ENCODE measurements at regions not wholly inside any gene's neighbourhood (a gene's known extent, or its start where the extent isn't known, plus 50 kb on each side); places are given as distances from the start of the nearest gene placed in this dataset.
"Not testable (repeated sequence)": the region's sequence is repeated elsewhere in the genome, so short reads cannot be mapped to it uniquely, and the experiment has no call there.

DNA sequence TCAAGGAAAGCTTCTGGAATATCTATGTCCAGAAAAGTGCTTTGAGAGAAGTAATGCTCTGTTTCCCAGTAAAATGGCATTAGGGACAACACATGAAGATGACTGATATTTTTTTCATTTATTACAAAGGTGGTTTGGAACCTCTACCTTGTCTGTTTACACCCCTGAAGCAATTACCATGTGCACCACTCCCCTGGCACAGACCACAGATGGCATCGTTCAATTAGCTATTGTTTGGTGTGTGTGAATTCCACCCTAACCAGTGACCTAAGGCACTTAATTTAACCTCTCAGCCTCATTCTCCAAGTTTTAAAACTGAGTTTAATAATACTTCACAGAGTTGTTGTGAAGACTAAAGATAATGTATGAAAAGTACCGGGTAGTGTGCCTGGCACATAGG lies 127.6 kb upstream of the BMAL1 start:
- no peak for DNase-seq (ENCODE audit: low read depth)
- H3K4me3 ChIP-seq (ENCODE audit: low read depth, low read length), result no peak overlapping the region
- H3K36me3 ChIP-seq (ENCODE audit: control insufficient read depth, insufficient read depth, low read length), result no peaks in the 10 kb centered on the region
- no peaks in the 10 kb centered on the region for H3K27me3 ChIP-seq (ENCODE audit: control insufficient read depth, insufficient read depth, low read length)
- no peak for TF ChIP-seq CTCF (IDR thresholded peaks at IDR 0.05; ENCODE audit: insufficient read depth, low read length, poor library complexity, severe bottlenecking)

GRCh38 chr11:13150487-13150886 lies 127.1 kb upstream of the BMAL1 start:
- no peak for DNase-seq (ENCODE audit: low read depth)
- no peak for TF ChIP-seq CTCF (IDR thresholded peaks at IDR 0.05; ENCODE audit: insufficient read depth, low read length, poor library complexity, severe bottlenecking)
- Histone ChIP-seq H3K27me3 (ENCODE audit: control insufficient read depth, insufficient read depth, low read length) (no peaks in the 10 kb centered on the region), H3K4me3 (ENCODE audit: low read depth, low read length) (no peak overlapping the region), H3K36me3 (ENCODE audit: control insufficient read depth, insufficient read depth, low read length) (no peaks in the 10 kb centered on the region)

DNA sequence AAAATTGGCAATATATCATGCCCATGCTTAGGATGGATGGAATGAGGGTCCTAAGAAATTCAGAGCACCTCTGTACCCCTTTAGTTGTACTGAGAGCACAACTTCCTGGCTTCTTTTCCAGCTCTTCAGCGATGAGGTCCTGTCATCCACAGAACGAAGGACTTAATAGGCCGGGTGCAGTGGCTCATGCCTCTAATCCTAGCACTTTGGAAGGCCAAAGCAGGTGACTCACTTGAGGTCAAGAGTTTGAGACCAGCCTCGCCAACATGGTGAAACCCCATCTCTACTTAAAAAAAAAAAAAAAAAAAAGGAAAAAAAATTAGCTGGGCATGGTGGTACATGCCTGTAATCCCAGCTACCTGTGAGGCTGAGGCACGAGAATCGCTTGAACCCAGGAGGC lies 125.3 kb upstream of the BMAL1 start:
- no peak for DNase-seq (ENCODE audit: low read depth)
- no peak for TF ChIP-seq CTCF (IDR thresholded peaks at IDR 0.05; ENCODE audit: insufficient read depth, low read length, poor library complexity, severe bottlenecking)
- H3K4me3 ChIP-seq (ENCODE audit: low read depth, low read length), result no peak overlapping the region
- no peaks in the 10 kb centered on the region for H3K27me3 ChIP-seq (ENCODE audit: control insufficient read depth, insufficient read depth, low read length)
- no peaks in the 10 kb centered on the region for H3K36me3 ChIP-seq (ENCODE audit: control insufficient read depth, insufficient read depth, low read length)

DNA sequence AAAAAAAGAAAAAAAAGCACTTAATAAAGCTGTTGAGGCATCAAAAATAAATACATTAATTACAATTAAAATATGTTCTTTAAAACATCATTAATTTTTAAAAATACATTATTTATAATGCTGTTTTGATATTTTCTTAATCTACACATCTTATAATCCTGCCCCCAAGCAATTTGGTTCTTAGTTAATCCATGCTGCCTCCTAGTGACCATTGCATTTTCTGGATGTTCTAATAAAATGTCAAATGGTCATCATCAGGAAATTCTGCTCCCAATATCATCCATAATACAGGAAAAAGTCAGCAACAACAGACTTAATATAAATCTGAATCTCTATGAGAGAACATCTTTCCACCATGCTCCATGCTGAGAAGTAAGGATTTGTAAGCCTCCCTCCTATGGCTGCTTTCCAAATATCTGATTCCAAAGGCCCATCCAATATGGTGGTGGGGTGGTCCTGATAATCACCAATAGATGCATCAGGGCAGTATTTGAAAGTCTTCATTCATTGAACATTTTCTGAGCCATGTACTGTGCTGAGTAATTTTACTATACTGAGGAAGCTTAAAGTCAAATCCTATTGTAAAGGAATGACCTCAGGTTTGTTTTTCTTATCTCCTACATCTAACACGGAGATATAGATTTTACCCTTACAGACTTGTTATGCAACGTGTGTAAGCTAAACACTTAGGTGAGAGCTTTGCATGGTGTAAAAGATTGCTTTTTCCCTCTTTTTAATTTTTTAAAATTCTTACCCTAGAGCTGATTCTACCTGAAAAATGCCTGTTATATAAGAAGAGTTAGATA lies 124.7 kb upstream of the BMAL1 start:
- no peak for DNase-seq (ENCODE audit: low read depth)
- H3K36me3 ChIP-seq (ENCODE audit: control insufficient read depth, insufficient read depth, low read length), result no peaks in the 10 kb centered on the region
- H3K4me3 ChIP-seq (ENCODE audit: low read depth, low read length), result no peak overlapping the region
- peak; percentile 65 for TF ChIP-seq CTCF (IDR thresholded peaks at IDR 0.05; ENCODE audit: insufficient read depth, low read length, poor library complexity, severe bottlenecking)
- no peaks in the 10 kb centered on the region for H3K27me3 ChIP-seq (ENCODE audit: control insufficient read depth, insufficient read depth, low read length)

DNA sequence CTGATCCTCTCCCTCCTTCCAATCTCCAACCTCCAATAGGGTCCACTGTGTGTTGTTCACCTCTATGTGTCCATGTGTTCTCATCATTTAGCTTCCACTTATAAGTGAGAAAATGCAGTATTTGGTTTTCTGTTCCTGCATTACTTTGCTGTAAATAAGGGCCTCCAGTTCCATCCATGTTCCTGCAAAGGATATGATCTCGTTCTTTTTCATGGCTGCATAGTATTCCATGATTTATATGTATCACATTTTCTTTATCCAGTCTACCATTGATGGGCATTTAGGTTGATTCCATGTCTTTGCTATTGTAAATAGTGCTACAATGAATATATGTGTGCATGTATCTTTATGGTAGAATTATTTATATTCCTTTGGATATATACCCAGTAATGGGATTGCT lies 123.2 kb upstream of the BMAL1 start:
- not testable (repeated sequence) for H3K4me3 ChIP-seq (ENCODE audit: low read depth, low read length); DNase-seq (ENCODE audit: low read depth)

GRCh38 chr11:13160346-13160745 lies 117.2 kb upstream of the BMAL1 start:
- no peaks in the 10 kb centered on the region for H3K27me3 ChIP-seq (ENCODE audit: control insufficient read depth, insufficient read depth, low read length)
- H3K36me3 ChIP-seq (ENCODE audit: control insufficient read depth, insufficient read depth, low read length), result no peaks in the 10 kb centered on the region
- H3K4me3 ChIP-seq (ENCODE audit: low read depth, low read length), result no peak overlapping the region
- TF ChIP-seq CTCF (IDR thresholded peaks at IDR 0.05; ENCODE audit: insufficient read depth, low read length, poor library complexity, severe bottlenecking), result no peak
- no peak for DNase-seq (ENCODE audit: low read depth)

More for the DNA sequence above, 123.2 kb upstream of the BMAL1 start:
- H3K27me3 ChIP-seq (ENCODE audit: control insufficient read depth, insufficient read depth, low read length); H3K36me3 ChIP-seq (ENCODE audit: control insufficient read depth, insufficient read depth, low read length): not testable (repeated sequence)

Data from kidney epithelial cell (primary cell).